OCI-LY1 (cell line): ENCODE measurements at regions not wholly inside any gene's neighbourhood (a gene's known extent, or its start where the extent isn't known, plus 50 kb on each side); places are given as distances from the start of the nearest gene placed in this dataset.

ENCODE experiments used
- H2AFZ ChIP-seq: fragments of 200-600 bp; sonication (generic), shearing (Covaris generic); 2 replicates; pipeline ENCODE4 v1.6.0; 2014; ENCODE audit warnings: antibody characterized with exemption, mild to moderate bottlenecking, low read length
- H3F3A ChIP-seq: fragments of 200-600 bp; sonication (generic), shearing (Covaris generic); 2 replicates; pipeline ENCODE4 v1.6.0; 2014; ENCODE audit warnings: mild to moderate bottlenecking, antibody characterized with exemption, low read length, moderate library complexity; ENCODE audit not compliant: insufficient read depth
- H3K27ac ChIP-seq: fragments of 200-600 bp; sonication (generic); 2 replicates; pipeline ENCODE4 v1.5.1; 2014; ENCODE audit warnings: low read length, mixed run types, mild to moderate bottlenecking, low read depth; ENCODE audit not compliant: poor library complexity, severe bottlenecking
- H3K27me3 ChIP-seq: fragments of 200-600 bp; sonication (generic); 2 replicates; pipeline ENCODE4 v1.6.0; 2014; ENCODE audit warnings: antibody characterized with exemption, mild to moderate bottlenecking, low read length, moderate library complexity; ENCODE audit not compliant: insufficient read depth
- H3K36me3 ChIP-seq: fragments of 200-600 bp; sonication (generic); 2 replicates; pipeline ENCODE4 v1.6.1; 2014; ENCODE audit warnings: mild to moderate bottlenecking, antibody characterized with exemption, low read length, moderate library complexity, mixed read lengths; ENCODE audit not compliant: insufficient read depth
- H3K4me1 ChIP-seq: fragments of 200-600 bp; sonication (generic); 2 replicates; pipeline ENCODE4 v1.5.1; 2014; ENCODE audit warnings: mild to moderate bottlenecking, low read length, moderate library complexity; ENCODE audit not compliant: insufficient read depth, severe bottlenecking
- H3K4me2 ChIP-seq: fragments of 200-600 bp; sonication (generic), shearing (Covaris generic); 2 replicates; pipeline ENCODE4 v1.6.1; 2014; ENCODE audit warnings: low read length
- H3K4me3 ChIP-seq: fragments of 200-600 bp; sonication (generic); 2 replicates; pipeline ENCODE4 v1.5.1; 2014; ENCODE audit warnings: low read length, low read depth, mild to moderate bottlenecking, mixed read lengths; ENCODE audit not compliant: poor library complexity, severe bottlenecking
- H3K79me2 ChIP-seq: fragments of 200-600 bp; shearing (Covaris generic); 2 replicates; pipeline ENCODE4 v1.6.1; 2016; ENCODE audit warnings: mixed run types, low read length, mixed read lengths; ENCODE audit not compliant: insufficient read depth
- H3K9ac ChIP-seq: fragments of 200-600 bp; sonication (generic), shearing (Covaris generic); 2 replicates; pipeline ENCODE4 v1.6.1; 2014; ENCODE audit warnings: mild to moderate bottlenecking, low read length, mixed read lengths
- H3K9me2 ChIP-seq: fragments of 200-600 bp; sonication (generic), shearing (Covaris generic); 2 replicates; pipeline ENCODE4 v1.6.1; 2014; ENCODE audit warnings: low read depth, mild to moderate bottlenecking, low read length, mixed read lengths
- H3K9me3 ChIP-seq: fragments of 200-600 bp; shearing (Covaris generic); 2 replicates; pipeline ENCODE4 v1.6.1; 2014; ENCODE audit warnings: low read length, mixed read lengths
- H4K20me1 ChIP-seq: fragments of 200-600 bp; sonication (generic), shearing (Covaris generic); 2 replicates; pipeline ENCODE4 v1.6.0; 2016; ENCODE audit warnings: mild to moderate bottlenecking, low read length; ENCODE audit not compliant: insufficient read depth
- CTCF ChIP-seq: fragments of 200-600 bp; sonication (generic), shearing (Covaris generic); IDR thresholded peaks from 2 replicates; pipeline ENCODE4 v1.5.1; 2017; ENCODE audit warnings: mild to moderate bottlenecking, antibody characterized with exemption, low read length, moderate library complexity, mixed read lengths
- EZH2 ChIP-seq: fragments of 200-600 bp; sonication (generic), shearing (Covaris generic); IDR thresholded peaks from 2 replicates; pipeline ENCODE4 v1.8.0; 2017; ENCODE audit warnings: borderline replicate concordance, mixed run types, mild to moderate bottlenecking, antibody characterized with exemption, low read length, moderate library complexity, mixed read lengths

GRCh38 chr7:69438584-69439412, 159.5 kb upstream of the AUTS2 start:
- no peak overlapping the region for H3K9ac ChIP-seq
- no peaks in the 10 kb centered on the region for H3K9me2 ChIP-seq
- no peaks in the 10 kb centered on the region for H3F3A ChIP-seq
- H3K4me1 ChIP-seq = peaks cover 24% of the 10 kb centered on the region
- H2AFZ ChIP-seq = no peak overlapping the region
- peaks cover 7% of the 10 kb centered on the region for H3K9me3 ChIP-seq
- H4K20me1 ChIP-seq = no peaks in the 10 kb centered on the region
- no peaks in the 10 kb centered on the region; the same call in 1 of the 2 replicates for H3K36me3 ChIP-seq
- H3K27me3 ChIP-seq = no peaks in the 10 kb centered on the region
- no peak overlapping the region for H3K4me3 ChIP-seq
- no peak overlapping the region for H3K27ac ChIP-seq
- no peak overlapping the region for H3K4me2 ChIP-seq
- no peaks in the 10 kb centered on the region for H3K79me2 ChIP-seq
- TF ChIP-seq CTCF (no peak), EZH2 (no peak)

- TF ChIP-seq CTCF (no peak), EZH2 (no peak)
- no peak overlapping the region for H3K27ac ChIP-seq
- H4K20me1 ChIP-seq = no peaks in the 10 kb centered on the region
- no peak overlapping the region for H3K4me2 ChIP-seq
- H3K9me2 ChIP-seq = no peaks in the 10 kb centered on the region
- H3K9me3 ChIP-seq = peaks cover 13% of the 10 kb centered on the region
- no peak overlapping the region for H2AFZ ChIP-seq
- H3K4me1 ChIP-seq = peaks cover 16% of the 10 kb centered on the region
- no peaks in the 10 kb centered on the region; the same call in 1 of the 2 replicates for H3K36me3 ChIP-seq
- H3K79me2 ChIP-seq = no peaks in the 10 kb centered on the region
- H3K9ac ChIP-seq = no peak overlapping the region
- H3K4me3 ChIP-seq = no peak overlapping the region
- no peaks in the 10 kb centered on the region for H3K27me3 ChIP-seq
- H3F3A ChIP-seq = no peaks in the 10 kb centered on the region
Measured at GRCh38 chr7:69439636-69440325, 158.5 kb upstream of the AUTS2 start.

GRCh38 chr7:69440976-69441375, 157.3 kb upstream of the AUTS2 start:
- no peak overlapping the region for H2AFZ ChIP-seq
- H3K9me2 ChIP-seq = no peaks in the 10 kb centered on the region
- H3K79me2 ChIP-seq = no peaks in the 10 kb centered on the region
- H3F3A ChIP-seq = no peaks in the 10 kb centered on the region
- H3K4me2 ChIP-seq = no peak overlapping the region
- no peak overlapping the region for H3K4me3 ChIP-seq
- no peak overlapping the region for H3K27ac ChIP-seq
- H3K27me3 ChIP-seq = no peaks in the 10 kb centered on the region
- no peaks in the 10 kb centered on the region for H4K20me1 ChIP-seq
- no peaks in the 10 kb centered on the region; the same call in 1 of the 2 replicates for H3K36me3 ChIP-seq
- H3K4me1 ChIP-seq = peaks cover 16% of the 10 kb centered on the region
- TF ChIP-seq EZH2 (no peak), CTCF (no peak)
- H3K9me3 ChIP-seq = peaks cover 13% of the 10 kb centered on the region
- H3K9ac ChIP-seq = no peak overlapping the region
